GM23338 (cell line): ENCODE measurements at regions not wholly inside any gene's neighbourhood (a gene's known extent, or its start where the extent isn't known, plus 50 kb on each side); places are given as distances from the start of the nearest gene placed in this dataset.

Experiments used
- ATAC-seq: fragments of 200-7000 bp; cut with Tn5 transposase; 3 replicates; pipeline ENCODE4 v1.9.1; 2020
- DNase-seq: peaks from one replicate; pipeline ENCODE4 v3.0.0-alpha.2; 2015; ENCODE audit warnings: low spot score
- H2AFZ ChIP-seq: fragments of 200-600 bp; sonication (generic); 2 replicates; pipeline ENCODE4 v1.8.0; 2016; ENCODE audit warnings: antibody characterized with exemption, mild to moderate bottlenecking, moderate library complexity
- H3F3A ChIP-seq: fragments of 200-600 bp; sonication (generic); replicated peaks from 2 replicates; pipeline ENCODE4 v1.8.0; 2017; ENCODE audit warnings: antibody characterized with exemption, mixed run types, low read depth
- H3K27ac ChIP-seq: fragments of 200-600 bp; sonication (generic); 2 replicates; pipeline ENCODE4 v1.6.1; 2016; ENCODE audit warnings: low read depth
- H3K27me3 ChIP-seq: fragments of 200-600 bp; sonication (generic); 2 replicates; pipeline ENCODE4 v1.8.0; 2016; ENCODE audit warnings: mild to moderate bottlenecking, mixed run types, moderate library complexity; ENCODE audit not compliant: insufficient read depth
- H3K36me3 ChIP-seq: fragments of 200-600 bp; sonication (generic); 2 replicates; pipeline ENCODE4 v1.8.0; 2016; ENCODE audit warnings: mild to moderate bottlenecking; ENCODE audit not compliant: insufficient read depth
- H3K4me1 ChIP-seq: fragments of 200-600 bp; sonication (generic); 2 replicates; pipeline ENCODE4 v1.8.0; 2016; ENCODE audit warnings: mild to moderate bottlenecking, moderate library complexity; ENCODE audit not compliant: insufficient read depth
- H3K4me2 ChIP-seq: fragments of 200-600 bp; sonication (generic); 2 replicates; pipeline ENCODE4 v1.7.1; 2017; ENCODE audit warnings: mixed run types
- H3K4me3 ChIP-seq: fragments of 200-600 bp; sonication (generic); 2 replicates; pipeline ENCODE4 v1.6.1; 2016; ENCODE audit warnings: mixed run types
- H3K79me2 ChIP-seq: fragments of 200-600 bp; sonication (generic); replicated peaks from 2 replicates; pipeline ENCODE4 v1.8.0; 2017; ENCODE audit warnings: mild to moderate bottlenecking; ENCODE audit not compliant: insufficient read depth
- H3K9me2 ChIP-seq: fragments of 200-600 bp; sonication (generic); 2 replicates; pipeline ENCODE4 v1.8.0; 2017; ENCODE audit not compliant: insufficient read depth
- H4K20me1 ChIP-seq: fragments of 200-600 bp; sonication (generic); replicated peaks from 2 replicates; pipeline ENCODE4 v1.8.0; 2017; ENCODE audit warnings: mild to moderate bottlenecking; ENCODE audit not compliant: insufficient read depth
- H3K27ac Mint-ChIP-seq: 2 replicates; pipeline ENCODE4 v1.8.0; 2020; ENCODE audit warnings: inconsistent platforms, mild to moderate bottlenecking, moderate library complexity, mixed read lengths
- H3K27me3 Mint-ChIP-seq: 3 replicates; pipeline ENCODE4 v1.8.0; 2022; ENCODE audit warnings: low read depth, mild to moderate bottlenecking, moderate library complexity, mixed read lengths, inconsistent platforms; ENCODE audit not compliant: insufficient read depth, poor library complexity
- H3K36me3 Mint-ChIP-seq: 3 replicates; pipeline ENCODE4 v1.8.0; 2021; ENCODE audit warnings: low read depth, mild to moderate bottlenecking, inconsistent platforms, moderate library complexity, mixed read lengths
- H3K4me1 Mint-ChIP-seq: 3 replicates; pipeline ENCODE4 v1.8.0; 2020; ENCODE audit warnings: mild to moderate bottlenecking, inconsistent platforms, mixed read lengths
- H3K4me3 Mint-ChIP-seq: 3 replicates; pipeline ENCODE4 v1.8.0; 2021; ENCODE audit warnings: moderate library complexity, mild to moderate bottlenecking, inconsistent platforms, mixed read lengths
- H3K9me3 Mint-ChIP-seq: 3 replicates; pipeline ENCODE4 v1.8.0; 2020; ENCODE audit warnings: moderate library complexity, mild to moderate bottlenecking, inconsistent platforms, mixed read lengths
- CREB1 ChIP-seq: fragments of 250-450 bp; sonication (Bioruptor Pico); IDR thresholded peaks from 2 replicates; pipeline ENCODE4 v1.5.0; 2020; ENCODE audit warnings: low read depth, mild to moderate bottlenecking, moderate library complexity
- CTCF ChIP-seq, 2 experiments: fragments of 200-600 bp in 1 of 2; sonication (generic) in 1 of 2; conservative IDR thresholded peaks; 2 replicates each; pipeline versions ENCODE4 v1.5.1 to v1.6.1; 2016 to 2017; ENCODE audit warnings: antibody characterized with exemption in 2 of 2, low read depth in 2 of 2, mild to moderate bottlenecking in 2 of 2, moderate library complexity in 1 of 2
- EZH2phosphoT487 ChIP-seq: fragments of 200-600 bp; sonication (generic); IDR thresholded peaks from one replicate; pipeline ENCODE4 v1.8.1; 2018; ENCODE audit warnings: antibody characterized with exemption; ENCODE audit not compliant: unreplicated experiment
- JUNB ChIP-seq: IDR thresholded peaks from one replicate; pipeline ENCODE4 v1.6.1; 2016; ENCODE audit warnings: antibody characterized with exemption; ENCODE audit not compliant: unreplicated experiment
- NANOG ChIP-seq: IDR thresholded peaks from 2 replicates; pipeline ENCODE4 v1.6.1; 2016; ENCODE audit warnings: antibody characterized with exemption, borderline replicate concordance
- POLR2AphosphoS5 ChIP-seq: IDR thresholded peaks from 2 replicates; pipeline ENCODE4 v1.6.1; 2016; ENCODE audit warnings: antibody characterized with exemption, low read depth
- ZNF114 ChIP-seq: fragments of 250-450 bp; sonication (Bioruptor Pico); IDR thresholded peaks from 2 replicates; pipeline ENCODE4 v1.5.0; 2020; ENCODE audit warnings: mild to moderate bottlenecking, moderate library complexity
- TF ChIP-seq, protein P1 (sequence below): IDR thresholded peaks from one replicate; pipeline ENCODE4 v1.6.1; 2018; ENCODE audit warnings: antibody characterized with exemption; ENCODE audit not compliant: unreplicated experiment

- Histone ChIP-seq H3K36me3 (no peaks in the 10 kb centered on the region), H3K27me3 (no peaks in the 10 kb centered on the region), H3K9me2 (peaks cover 11% of the 10 kb centered on the region; the same call in 1 of the 2 replicates), H2AFZ (no peak overlapping the region), H3K79me2 (no peaks in the 10 kb centered on the region), H3K4me2 (no peak overlapping the region), H3F3A (no peaks in the 10 kb centered on the region), H4K20me1 (no peaks in the 10 kb centered on the region), H3K4me3 (no peak overlapping the region), H3K27ac (no peak overlapping the region), H3K4me1 (no peaks in the 10 kb centered on the region)
- no peak for TF ChIP-seq CREB1 (CRISPR knock-in tag)
- TF ChIP-seq EZH2phosphoT487: no peak
- TF ChIP-seq ZNF114 (CRISPR knock-in tag): no peak
- TF ChIP-seq, protein P1, sequence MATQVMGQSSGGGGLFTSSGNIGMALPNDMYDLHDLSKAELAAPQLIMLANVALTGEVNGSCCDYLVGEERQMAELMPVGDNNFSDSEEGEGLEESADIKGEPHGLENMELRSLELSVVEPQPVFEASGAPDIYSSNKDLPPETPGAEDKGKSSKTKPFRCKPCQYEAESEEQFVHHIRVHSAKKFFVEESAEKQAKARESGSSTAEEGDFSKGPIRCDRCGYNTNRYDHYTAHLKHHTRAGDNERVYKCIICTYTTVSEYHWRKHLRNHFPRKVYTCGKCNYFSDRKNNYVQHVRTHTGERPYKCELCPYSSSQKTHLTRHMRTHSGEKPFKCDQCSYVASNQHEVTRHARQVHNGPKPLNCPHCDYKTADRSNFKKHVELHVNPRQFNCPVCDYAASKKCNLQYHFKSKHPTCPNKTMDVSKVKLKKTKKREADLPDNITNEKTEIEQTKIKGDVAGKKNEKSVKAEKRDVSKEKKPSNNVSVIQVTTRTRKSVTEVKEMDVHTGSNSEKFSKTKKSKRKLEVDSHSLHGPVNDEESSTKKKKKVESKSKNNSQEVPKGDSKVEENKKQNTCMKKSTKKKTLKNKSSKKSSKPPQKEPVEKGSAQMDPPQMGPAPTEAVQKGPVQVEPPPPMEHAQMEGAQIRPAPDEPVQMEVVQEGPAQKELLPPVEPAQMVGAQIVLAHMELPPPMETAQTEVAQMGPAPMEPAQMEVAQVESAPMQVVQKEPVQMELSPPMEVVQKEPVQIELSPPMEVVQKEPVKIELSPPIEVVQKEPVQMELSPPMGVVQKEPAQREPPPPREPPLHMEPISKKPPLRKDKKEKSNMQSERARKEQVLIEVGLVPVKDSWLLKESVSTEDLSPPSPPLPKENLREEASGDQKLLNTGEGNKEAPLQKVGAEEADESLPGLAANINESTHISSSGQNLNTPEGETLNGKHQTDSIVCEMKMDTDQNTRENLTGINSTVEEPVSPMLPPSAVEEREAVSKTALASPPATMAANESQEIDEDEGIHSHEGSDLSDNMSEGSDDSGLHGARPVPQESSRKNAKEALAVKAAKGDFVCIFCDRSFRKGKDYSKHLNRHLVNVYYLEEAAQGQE: no peak
- TF ChIP-seq NANOG: no peak
- TF ChIP-seq POLR2AphosphoS5: no peak
- Mint-ChIP-seq H3K9me3 (no peaks in the 10 kb centered on the region; the same call in 2 of the 3 replicates), H3K27ac (no peak overlapping the region), H3K4me3 (no peak overlapping the region), H3K4me1 (no peaks in the 10 kb centered on the region), H3K27me3 (no peaks in the 10 kb centered on the region), H3K36me3 (no peaks in the 10 kb centered on the region)
- DNase-seq (no peak), ATAC-seq (no peak)
Observed at GRCh38 chr4:110770353-110770752, 147.5 kb upstream of the PITX2 start.

DNA sequence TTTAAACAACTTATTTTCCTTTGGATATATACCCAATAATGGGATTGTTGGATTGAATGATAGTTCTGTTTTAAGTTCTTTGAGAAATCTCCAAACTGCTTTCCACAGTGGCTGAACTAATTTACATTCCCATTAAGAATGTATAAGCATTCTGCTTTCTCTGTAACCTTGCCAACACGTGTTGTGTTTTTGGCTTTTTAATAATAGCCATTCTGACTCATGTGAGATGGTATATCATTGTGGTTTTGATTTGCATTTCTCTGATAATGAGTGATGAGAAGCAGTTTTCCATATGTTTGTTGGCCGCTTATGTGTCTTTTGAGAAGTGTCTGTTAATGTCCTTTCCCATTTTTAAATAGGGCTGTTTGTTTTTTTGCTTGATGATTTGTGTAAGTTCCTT is 155.6 kb upstream of the PITX2 start:
- Mint-ChIP-seq H3K27me3 (no peaks in the 10 kb centered on the region), H3K4me3 (no peak overlapping the region), H3K4me1 (no peaks in the 10 kb centered on the region), H3K36me3 (no peaks in the 10 kb centered on the region), H3K27ac (no peak overlapping the region), H3K9me3 (no peaks in the 10 kb centered on the region)
- DNase-seq (no peak), ATAC-seq (no peak)
- Histone ChIP-seq H2AFZ (no peak overlapping the region), H3K9me2 (peaks cover 9% of the 10 kb centered on the region; the same call in 1 of the 2 replicates), H3K36me3 (no peaks in the 10 kb centered on the region), H3K27ac (no peak overlapping the region), H3F3A (no peaks in the 10 kb centered on the region), H3K79me2 (no peaks in the 10 kb centered on the region), H3K4me1 (no peaks in the 10 kb centered on the region), H3K27me3 (no peaks in the 10 kb centered on the region), H3K4me3 (no peak overlapping the region), H4K20me1 (no peaks in the 10 kb centered on the region), H3K4me2 (no peak overlapping the region)
- TF ChIP-seq, protein P1: no peak
- TF ChIP-seq CTCF (conservative IDR thresholded peaks at IDR 0.05; ENCODE audit: low read depth in 2 of 2) (no peak), JUNB (no peak), EZH2phosphoT487 (no peak)
